Inflammatory macrophage (primary cell): ENCODE measurements at regions not wholly inside any gene's neighbourhood (a gene's known extent, or its start where the extent isn't known, plus 50 kb on each side); places are given as distances from the start of the nearest gene placed in this dataset.

Source experiments
- DNase-seq, 2 donors: peaks; one replicate each; pipeline ENCODE4 v3.0.0-alpha.2; 2020 to 2022

- no peak for DNase-seq
These were observed 121.7 kb downstream of the MN1 start for GRCh38 chr22:27679693-27680488.

- no peak for DNase-seq
These were observed 120.9 kb downstream of the MN1 start for GRCh38 chr22:27680636-27681035.

- no peak for DNase-seq
These were observed 120.5 kb downstream of the MN1 start for GRCh38 chr22:27681037-27681436.

- DNase-seq = no peak
These were observed 119.1 kb downstream of the MN1 start for GRCh38 chr22:27682437-27682836.

- no peak for DNase-seq
These were observed 116.7 kb downstream of the MN1 start for GRCh38 chr22:27684901-27685300.

GRCh38 chr22:27685515-27685914, 116.0 kb downstream of the MN1 start:
- no peak for DNase-seq

- no peak for DNase-seq
These were observed 115.6 kb downstream of the MN1 start for GRCh38 chr22:27685970-27686369.

- peak; percentile 33 to 59 for DNase-seq
These were observed 115.0 kb downstream of the MN1 start for GRCh38 chr22:27686534-27686933.

- no peak for DNase-seq
These were observed 113.5 kb downstream of the MN1 start for GRCh38 chr22:27687984-27688545.

- no peak for DNase-seq
These were observed 111.9 kb downstream of the MN1 start for GRCh38 chr22:27689664-27690063.

GRCh38 chr22:27690599-27690998, 111.0 kb downstream of the MN1 start:
- DNase-seq = no peak

GRCh38 chr22:27692243-27692642, 109.3 kb downstream of the MN1 start:
- no peak for DNase-seq

- no peak for DNase-seq
These were observed 105.6 kb downstream of the MN1 start for GRCh38 chr22:27695925-27696324.

- DNase-seq = no peak
These were observed 103.7 kb downstream of the MN1 start for GRCh38 chr22:27697888-27698287.
